Common myeloid progenitor, CD34-positive (primary cell): ENCODE measurements at regions not wholly inside any gene's neighbourhood (a gene's known extent, or its start where the extent isn't known, plus 50 kb on each side); places are given as distances from the start of the nearest gene placed in this dataset.

Experiments used
- CTCF ChIA-PET: fragments of 350-600 bp; sonication (Branson Sonifier 250); formaldehyde crosslinking; loops from one replicate; lab custom pipeline; 2021; ENCODE audit warnings: antibody characterized with exemption; lab: Charles Lee
- POLR2A ChIA-PET: fragments of 350-600 bp; sonication (Branson Sonifier 250); formaldehyde crosslinking; loops from one replicate; lab custom pipeline; 2021; ENCODE audit warnings: antibody characterized with exemption; lab: Charles Lee
- DNase-seq, 3 donors: peaks; one replicate each; pipeline versions ENCODE4 v3.0.0 to v3.0.0-alpha.2; 2013
- H3K27ac ChIP-seq, 2 experiments: 1 replicate in 1 of 2; 2 replicates in 1 of 2; pipeline ENCODE4 v1.7.0; 2013; ENCODE audit warnings: inconsistent platforms in 2 of 2, low read length in 2 of 2, mild to moderate bottlenecking in 2 of 2, low read depth in 1 of 2, moderate library complexity in 1 of 2; ENCODE audit not compliant: severe bottlenecking in 2 of 2, insufficient read depth in 1 of 2, poor library complexity in 1 of 2
- H3K27me3 ChIP-seq, 5 experiments: replicated peaks in 2 of 5; 1 replicate in 3 of 5; 2 replicates in 2 of 5; pipeline versions ENCODE4 v1.6.1 to v1.7.0; 2013; ENCODE audit warnings: low read length in 4 of 5, mild to moderate bottlenecking in 2 of 5, moderate library complexity in 2 of 5, inconsistent platforms in 1 of 5; ENCODE audit not compliant: insufficient read depth in 5 of 5, control insufficient read depth in 4 of 5
- H3K36me3 ChIP-seq, 4 experiments: 1 replicate in 2 of 4; 2 replicates in 2 of 4; pipeline versions ENCODE4 v1.6.1 to v1.7.0; 2013; ENCODE audit warnings: low read length in 3 of 4, control low read depth in 1 of 4, mild to moderate bottlenecking in 1 of 4; ENCODE audit not compliant: control insufficient read depth in 4 of 4, insufficient read depth in 4 of 4
- H3K4me1 ChIP-seq, 4 experiments: 1 replicate in 3 of 4; 2 replicates in 1 of 4; pipeline versions ENCODE4 v1.6.1 to v1.7.1; 2013; ENCODE audit warnings: low read length in 3 of 4, mild to moderate bottlenecking in 3 of 4, control low read depth in 1 of 4, inconsistent platforms in 1 of 4, moderate library complexity in 1 of 4; ENCODE audit not compliant: control insufficient read depth in 4 of 4, insufficient read depth in 4 of 4; ENCODE audit errors: control extremely low read depth in 1 of 4
- H3K4me3 ChIP-seq, 7 experiments: 1 replicate in 4 of 7; 2 replicates in 3 of 7; pipeline versions ENCODE4 v1.5.1 to v1.7.0; 2013; ENCODE audit warnings: mild to moderate bottlenecking in 7 of 7, low read length in 6 of 7, moderate library complexity in 6 of 7, inconsistent platforms in 2 of 7, low read depth in 2 of 7, control low read depth in 1 of 7; ENCODE audit not compliant: insufficient read depth in 4 of 7, control insufficient read depth in 1 of 7; ENCODE audit errors: extremely low read depth in 1 of 7
- H3K9me3 ChIP-seq, 5 experiments: 1 replicate in 4 of 5; 2 replicates in 1 of 5; pipeline versions ENCODE4 v1.6.1 to v1.7.1; 2013; ENCODE audit warnings: low read length in 4 of 5, mild to moderate bottlenecking in 2 of 5, inconsistent platforms in 1 of 5, low read depth in 1 of 5, moderate library complexity in 1 of 5; ENCODE audit not compliant: control insufficient read depth in 4 of 5, insufficient read depth in 2 of 5; ENCODE audit errors: control extremely low read depth in 1 of 5
- WGBS: methylation state at CpG from one replicate; pipeline ENCODE4 v1.1.5; 2013; ENCODE audit not compliant: insufficient coverage; 5-methylcytosine and 5-hydroxymethylcytosine counted together

DNA sequence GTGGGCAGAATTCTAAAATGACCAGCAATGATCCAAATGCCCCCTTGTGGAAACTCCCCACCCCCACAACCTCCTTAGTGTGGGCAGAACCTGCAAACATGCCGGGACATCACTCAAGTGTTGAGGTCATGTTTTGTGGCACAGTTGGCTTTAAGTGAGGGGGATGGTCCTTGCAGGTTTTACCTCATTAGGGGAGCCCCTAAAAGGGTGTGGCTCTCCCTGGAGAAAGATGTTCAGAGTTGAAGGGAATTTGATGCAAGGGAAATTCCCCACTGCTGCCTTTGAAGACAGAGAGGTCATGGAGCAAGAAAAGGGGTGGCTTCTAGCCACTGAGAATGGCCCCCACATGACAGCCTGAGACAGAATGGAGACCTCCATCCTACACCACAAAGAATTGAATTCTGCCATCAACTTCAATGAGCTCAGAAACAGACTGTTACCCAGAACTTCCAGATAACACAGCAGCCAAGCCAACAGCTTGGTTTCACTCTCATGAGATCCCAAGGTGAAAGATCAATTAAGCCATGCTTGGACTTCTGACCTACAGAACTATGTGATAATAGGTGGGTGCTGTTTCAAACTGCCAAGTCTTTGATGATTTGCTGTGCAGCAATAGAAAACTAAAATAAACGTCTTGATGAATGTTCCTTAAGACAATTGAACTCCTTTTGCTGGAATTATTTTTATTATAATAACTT is 103.4 kb downstream of the MED10 start:
- no peak for DNase-seq
- H3K4me1 ChIP-seq: no peaks in the 10 kb centered on the region
- WGBS: no CpG with 5 or more reads among the region's 2 CpGs
- POLR2A ChIA-PET: no interaction called here
- H3K27ac ChIP-seq: no peak overlapping the region
- H3K9me3 ChIP-seq: peaks cover 0 to 8% (median 0%) of the 10 kb centered on the region in 5 experiments
- no peak overlapping the region for H3K4me3 ChIP-seq
- H3K36me3 ChIP-seq: no peaks in the 10 kb centered on the region
- H3K27me3 ChIP-seq: peaks cover 0 to 9% (median 0%) of the 10 kb centered on the region in 5 experiments
- CTCF ChIA-PET: no interaction called here

GRCh38 chr5:6273749-6274148 is 104.6 kb downstream of the MED10 start:
- H3K4me3 ChIP-seq: no peak overlapping the region
- 70% methylated on average over 4 of the region's 4 CpGs for WGBS
- peaks cover 0 to 8% (median 0%) of the 10 kb centered on the region in 5 experiments for H3K9me3 ChIP-seq
- peaks cover 0 to 9% (median 0%) of the 10 kb centered on the region in 5 experiments for H3K27me3 ChIP-seq
- ChIA-PET POLR2A (no interaction called here), CTCF (interaction anchor here (1.5 kb wide), 1 partner anchor 8 kb away, joined by 7 read pairs; no protein-coding TSS in a partner anchor)
- no peak overlapping the region for H3K27ac ChIP-seq
- no peaks in the 10 kb centered on the region for H3K36me3 ChIP-seq
- H3K4me1 ChIP-seq: no peaks in the 10 kb centered on the region
- DNase-seq: no peak

DNA sequence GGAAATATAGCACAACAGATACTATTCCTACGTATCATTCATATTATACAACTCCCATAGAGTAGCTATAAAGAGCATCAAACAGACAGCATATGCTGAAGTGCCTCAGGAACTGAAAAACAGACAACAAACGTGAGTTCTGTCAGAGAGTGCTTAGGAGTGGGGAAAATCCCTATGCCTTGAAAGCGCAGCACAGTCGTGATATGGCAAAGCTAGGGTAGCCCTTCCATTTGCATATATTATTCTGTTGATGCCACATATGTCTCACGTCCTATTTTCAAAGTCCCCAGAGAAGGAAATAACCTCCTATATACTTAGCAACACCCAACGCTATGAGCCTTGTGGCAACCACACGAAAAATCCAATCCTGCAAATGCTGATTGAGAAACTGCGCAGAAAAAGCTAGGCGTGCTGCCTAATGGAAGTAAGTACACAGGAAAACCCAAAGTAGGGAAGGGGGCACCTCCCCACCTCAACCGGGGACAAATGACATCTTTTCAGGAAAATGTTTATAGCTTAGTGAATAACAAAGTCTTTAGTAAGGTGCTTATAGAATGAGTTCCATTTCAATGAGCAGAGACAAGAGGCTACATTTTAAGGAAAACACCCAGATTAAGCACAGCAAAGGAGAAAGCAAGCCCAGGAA is 105.1 kb downstream of the MED10 start:
- H3K9me3 ChIP-seq: peaks cover 0 to 8% (median 0%) of the 10 kb centered on the region in 5 experiments
- POLR2A ChIA-PET: no interaction called here
- H3K27me3 ChIP-seq: peaks cover 0 to 9% (median 0%) of the 10 kb centered on the region in 5 experiments
- 88% methylated on average over 6 of the region's 10 CpGs for WGBS
- no peak overlapping the region for H3K4me3 ChIP-seq
- no peak for DNase-seq
- H3K4me1 ChIP-seq: no peaks in the 10 kb centered on the region
- H3K27ac ChIP-seq: no peak overlapping the region
- CTCF ChIA-PET: interaction anchor here (1.5 kb wide), 1 partner anchor 9 kb away, joined by 7 read pairs; no protein-coding TSS in a partner anchor
- H3K36me3 ChIP-seq: no peaks in the 10 kb centered on the region

DNA sequence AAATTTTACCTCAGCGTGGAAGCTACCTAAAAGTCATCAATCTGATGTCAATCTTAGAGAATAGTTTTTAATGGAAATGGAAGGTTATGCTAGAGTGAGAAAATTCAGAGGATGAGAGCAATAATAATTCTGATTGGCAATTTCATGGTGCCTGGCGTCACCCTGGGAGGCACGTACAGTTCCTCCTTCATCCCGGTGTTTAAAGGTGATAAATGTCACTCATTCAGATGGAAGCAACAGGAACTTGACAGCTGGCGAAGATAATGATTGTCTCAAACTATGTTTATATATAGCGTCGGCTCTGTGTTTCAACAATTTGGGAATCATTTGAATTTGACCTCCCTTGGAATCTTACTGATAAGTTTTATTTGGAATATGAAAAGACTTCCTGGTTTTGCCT is 108.4 kb downstream of the MED10 start:
- 89% methylated on average over 6 of the region's 7 CpGs for WGBS
- no peaks in the 10 kb centered on the region for H3K4me1 ChIP-seq
- H3K27me3 ChIP-seq: peaks cover 0 to 6% (median 0%) of the 10 kb centered on the region in 5 experiments
- H3K27ac ChIP-seq: no peak overlapping the region
- H3K36me3 ChIP-seq: no peaks in the 10 kb centered on the region
- CTCF ChIA-PET: no interaction called here
- POLR2A ChIA-PET: no interaction called here
- DNase-seq: no peak
- H3K4me3 ChIP-seq: no peak overlapping the region
- H3K9me3 ChIP-seq: peaks cover 0 to 12% (median 0%) of the 10 kb centered on the region in 5 experiments

- WGBS: 86% methylated on average over 1 of the region's 3 CpGs
- Histone ChIP-seq H3K36me3 (no peaks in the 10 kb centered on the region), H3K27me3 (peaks cover 0 to 2% (median 0%) of the 10 kb centered on the region in 5 experiments), H3K27ac (no peak overlapping the region), H3K9me3 (peaks cover 0 to 15% (median 0%) of the 10 kb centered on the region in 5 experiments), H3K4me1 (no peaks in the 10 kb centered on the region), H3K4me3 (no peak overlapping the region)
- POLR2A ChIA-PET: no interaction called here
- no peak for DNase-seq
- CTCF ChIA-PET: interaction anchor here (0.8 kb wide), 1 partner anchor 19 kb away, joined by 3 read pairs; no protein-coding TSS in a partner anchor
Measured at GRCh38 chr5:6266671-6267197, 111.6 kb downstream of the MED10 start.

DNA sequence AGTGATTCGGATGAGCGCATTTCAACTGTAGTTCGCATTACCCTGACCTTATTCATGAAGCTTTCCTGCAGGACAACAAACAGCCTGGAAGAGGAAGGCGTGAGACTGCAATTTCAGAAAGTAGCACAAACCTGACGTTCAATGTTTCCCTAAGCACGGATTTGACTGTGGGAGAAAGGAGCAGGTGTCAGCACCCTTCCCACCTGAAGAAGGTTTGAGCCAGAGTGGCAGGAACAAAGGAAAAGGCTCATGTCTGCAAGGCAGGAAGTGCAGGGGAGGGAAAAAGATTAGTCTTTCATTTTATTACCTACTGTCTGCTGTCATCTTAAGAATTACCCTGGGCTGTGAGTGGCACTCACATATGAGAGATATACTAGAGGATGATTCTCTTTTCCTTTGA is 114.0 kb downstream of the MED10 start:
- no peak for DNase-seq
- no peaks in the 10 kb centered on the region for H3K36me3 ChIP-seq
- no peaks in the 10 kb centered on the region for H3K4me1 ChIP-seq
- 89% methylated on average over 6 of the region's 6 CpGs for WGBS
- ChIA-PET CTCF (no interaction called here), POLR2A (no interaction called here)
- H3K9me3 ChIP-seq: peaks cover 0 to 7% (median 0%) of the 10 kb centered on the region in 5 experiments
- peaks cover 0 to 2% (median 0%) of the 10 kb centered on the region in 5 experiments for H3K27me3 ChIP-seq
- no peak overlapping the region for H3K27ac ChIP-seq
- no peak overlapping the region for H3K4me3 ChIP-seq
